ENCODE measurements at regions not wholly inside any gene's neighbourhood (a gene's known extent, or its start where the extent isn't known, plus 50 kb on each side); places are given as distances from the start of the nearest gene placed in this dataset.

GRCh38 chrX:7637066-7637465 lies 205.9 kb upstream of the VCX start:
- TF ChIP-seq CTCF (conservative IDR thresholded peaks at IDR 0.05 in 1 of 2, IDR thresholded peaks at IDR 0.05 in 1 of 2; ENCODE audit: extremely low read depth in 1 of 2, insufficient read depth in 1 of 2, low read depth in 1 of 2, low read length in 2 of 2) (no peak), EZH2 (IDR thresholded peaks at IDR 0.05; ENCODE audit: borderline replicate concordance, low read length) (no peak)
